OCI-LY1 (cell line): ENCODE measurements at regions not wholly inside any gene's neighbourhood (a gene's known extent, or its start where the extent isn't known, plus 50 kb on each side); places are given as distances from the start of the nearest gene placed in this dataset.

ENCODE experiments used
- H2AFZ ChIP-seq: fragments of 200-600 bp; sonication (generic), shearing (Covaris generic); 2 replicates; pipeline ENCODE4 v1.6.0; 2014; ENCODE audit warnings: antibody characterized with exemption, mild to moderate bottlenecking, low read length
- H3F3A ChIP-seq: fragments of 200-600 bp; sonication (generic), shearing (Covaris generic); 2 replicates; pipeline ENCODE4 v1.6.0; 2014; ENCODE audit warnings: mild to moderate bottlenecking, antibody characterized with exemption, low read length, moderate library complexity; ENCODE audit not compliant: insufficient read depth
- H3K27ac ChIP-seq: fragments of 200-600 bp; sonication (generic); 2 replicates; pipeline ENCODE4 v1.5.1; 2014; ENCODE audit warnings: low read length, mixed run types, mild to moderate bottlenecking, low read depth; ENCODE audit not compliant: poor library complexity, severe bottlenecking
- H3K27me3 ChIP-seq: fragments of 200-600 bp; sonication (generic); 2 replicates; pipeline ENCODE4 v1.6.0; 2014; ENCODE audit warnings: antibody characterized with exemption, mild to moderate bottlenecking, low read length, moderate library complexity; ENCODE audit not compliant: insufficient read depth
- H3K36me3 ChIP-seq: fragments of 200-600 bp; sonication (generic); 2 replicates; pipeline ENCODE4 v1.6.1; 2014; ENCODE audit warnings: mild to moderate bottlenecking, antibody characterized with exemption, low read length, moderate library complexity, mixed read lengths; ENCODE audit not compliant: insufficient read depth
- H3K4me1 ChIP-seq: fragments of 200-600 bp; sonication (generic); 2 replicates; pipeline ENCODE4 v1.5.1; 2014; ENCODE audit warnings: mild to moderate bottlenecking, low read length, moderate library complexity; ENCODE audit not compliant: insufficient read depth, severe bottlenecking
- H3K4me2 ChIP-seq: fragments of 200-600 bp; sonication (generic), shearing (Covaris generic); 2 replicates; pipeline ENCODE4 v1.6.1; 2014; ENCODE audit warnings: low read length
- H3K4me3 ChIP-seq: fragments of 200-600 bp; sonication (generic); 2 replicates; pipeline ENCODE4 v1.5.1; 2014; ENCODE audit warnings: low read length, low read depth, mild to moderate bottlenecking, mixed read lengths; ENCODE audit not compliant: poor library complexity, severe bottlenecking
- H3K79me2 ChIP-seq: fragments of 200-600 bp; shearing (Covaris generic); 2 replicates; pipeline ENCODE4 v1.6.1; 2016; ENCODE audit warnings: mixed run types, low read length, mixed read lengths; ENCODE audit not compliant: insufficient read depth
- H3K9ac ChIP-seq: fragments of 200-600 bp; sonication (generic), shearing (Covaris generic); 2 replicates; pipeline ENCODE4 v1.6.1; 2014; ENCODE audit warnings: mild to moderate bottlenecking, low read length, mixed read lengths
- H3K9me2 ChIP-seq: fragments of 200-600 bp; sonication (generic), shearing (Covaris generic); 2 replicates; pipeline ENCODE4 v1.6.1; 2014; ENCODE audit warnings: low read depth, mild to moderate bottlenecking, low read length, mixed read lengths
- H3K9me3 ChIP-seq: fragments of 200-600 bp; shearing (Covaris generic); 2 replicates; pipeline ENCODE4 v1.6.1; 2014; ENCODE audit warnings: low read length, mixed read lengths
- H4K20me1 ChIP-seq: fragments of 200-600 bp; sonication (generic), shearing (Covaris generic); 2 replicates; pipeline ENCODE4 v1.6.0; 2016; ENCODE audit warnings: mild to moderate bottlenecking, low read length; ENCODE audit not compliant: insufficient read depth
- EZH2 ChIP-seq: fragments of 200-600 bp; sonication (generic), shearing (Covaris generic); IDR thresholded peaks from 2 replicates; pipeline ENCODE4 v1.8.0; 2017; ENCODE audit warnings: borderline replicate concordance, mixed run types, mild to moderate bottlenecking, antibody characterized with exemption, low read length, moderate library complexity, mixed read lengths
- TF ChIP-seq, protein P1 (sequence below): fragments of 200-600 bp; sonication (generic), shearing (Covaris generic); IDR thresholded peaks from 2 replicates; pipeline ENCODE4 v1.5.1; 2017; ENCODE audit warnings: mild to moderate bottlenecking, antibody characterized with exemption, low read length, moderate library complexity, mixed read lengths

GRCh38 chr2:8134473-8134932 lies 547.4 kb upstream of the ID2 start:
- H4K20me1 ChIP-seq, result no peaks in the 10 kb centered on the region
- H2AFZ ChIP-seq, result no peak overlapping the region
- H3K4me2 ChIP-seq, result no peak overlapping the region; the same call in 1 of the 2 replicates
- H3F3A ChIP-seq, result no peaks in the 10 kb centered on the region
- H3K9me2 ChIP-seq, result no peaks in the 10 kb centered on the region
- no peaks in the 10 kb centered on the region for H3K27me3 ChIP-seq
- no peaks in the 10 kb centered on the region for H3K9me3 ChIP-seq
- H3K36me3 ChIP-seq, result no peaks in the 10 kb centered on the region
- TF ChIP-seq, protein P1, sequence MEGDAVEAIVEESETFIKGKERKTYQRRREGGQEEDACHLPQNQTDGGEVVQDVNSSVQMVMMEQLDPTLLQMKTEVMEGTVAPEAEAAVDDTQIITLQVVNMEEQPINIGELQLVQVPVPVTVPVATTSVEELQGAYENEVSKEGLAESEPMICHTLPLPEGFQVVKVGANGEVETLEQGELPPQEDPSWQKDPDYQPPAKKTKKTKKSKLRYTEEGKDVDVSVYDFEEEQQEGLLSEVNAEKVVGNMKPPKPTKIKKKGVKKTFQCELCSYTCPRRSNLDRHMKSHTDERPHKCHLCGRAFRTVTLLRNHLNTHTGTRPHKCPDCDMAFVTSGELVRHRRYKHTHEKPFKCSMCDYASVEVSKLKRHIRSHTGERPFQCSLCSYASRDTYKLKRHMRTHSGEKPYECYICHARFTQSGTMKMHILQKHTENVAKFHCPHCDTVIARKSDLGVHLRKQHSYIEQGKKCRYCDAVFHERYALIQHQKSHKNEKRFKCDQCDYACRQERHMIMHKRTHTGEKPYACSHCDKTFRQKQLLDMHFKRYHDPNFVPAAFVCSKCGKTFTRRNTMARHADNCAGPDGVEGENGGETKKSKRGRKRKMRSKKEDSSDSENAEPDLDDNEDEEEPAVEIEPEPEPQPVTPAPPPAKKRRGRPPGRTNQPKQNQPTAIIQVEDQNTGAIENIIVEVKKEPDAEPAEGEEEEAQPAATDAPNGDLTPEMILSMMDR, result no peak
- no peak for TF ChIP-seq EZH2
- no peaks in the 10 kb centered on the region for H3K79me2 ChIP-seq
- H3K27ac ChIP-seq, result no peak overlapping the region
- peaks cover 30% of the 10 kb centered on the region for H3K4me1 ChIP-seq
- H3K9ac ChIP-seq, result no peak overlapping the region
- H3K4me3 ChIP-seq, result no peak overlapping the region

GRCh38 chr2:8134985-8135682 lies 546.7 kb upstream of the ID2 start:
- Histone ChIP-seq H3K4me2 (no peak overlapping the region), H3K9me2 (no peaks in the 10 kb centered on the region), H3K36me3 (no peaks in the 10 kb centered on the region), H3K9ac (no peak overlapping the region), H2AFZ (no peak overlapping the region), H3K4me1 (peaks cover 34% of the 10 kb centered on the region), H3K27ac (no peak overlapping the region), H3K4me3 (no peak overlapping the region), H3K27me3 (no peaks in the 10 kb centered on the region), H3K9me3 (no peaks in the 10 kb centered on the region), H3K79me2 (no peaks in the 10 kb centered on the region), H4K20me1 (no peaks in the 10 kb centered on the region), H3F3A (no peaks in the 10 kb centered on the region)
- TF ChIP-seq, protein P1, result no peak
- no peak for TF ChIP-seq EZH2

GRCh38 chr2:8137801-8138200 lies 544.1 kb upstream of the ID2 start:
- H3K9ac ChIP-seq, result no peak overlapping the region
- H4K20me1 ChIP-seq, result no peaks in the 10 kb centered on the region
- no peaks in the 10 kb centered on the region for H3K36me3 ChIP-seq
- no peaks in the 10 kb centered on the region for H3K79me2 ChIP-seq
- H2AFZ ChIP-seq, result no peak overlapping the region
- no peak overlapping the region for H3K4me2 ChIP-seq
- peaks cover 34% of the 10 kb centered on the region for H3K4me1 ChIP-seq
- TF ChIP-seq, protein P1, result no peak
- TF ChIP-seq EZH2, result no peak
- no peak overlapping the region for H3K4me3 ChIP-seq
- H3K27ac ChIP-seq, result no peak overlapping the region
- no peaks in the 10 kb centered on the region for H3K9me3 ChIP-seq
- no peaks in the 10 kb centered on the region for H3K27me3 ChIP-seq
- H3K9me2 ChIP-seq, result no peaks in the 10 kb centered on the region
- no peaks in the 10 kb centered on the region for H3F3A ChIP-seq
